Subcutaneous abdominal adipose tissue (tissue), 5 donors: ENCODE measurements at regions not wholly inside any gene's neighbourhood (a gene's known extent, or its start where the extent isn't known, plus 50 kb on each side); places are given as distances from the start of the nearest gene placed in this dataset.
"Not testable (repeated sequence)": the region's sequence is repeated elsewhere in the genome, so short reads cannot be mapped to it uniquely, and the experiment has no call there.

Source experiments
- H3K27ac ChIP-seq: one replicate; pipeline ENCODE4 v1.7.0; 2013; ENCODE audit warnings: low read depth, mild to moderate bottlenecking, inconsistent platforms, low read length, moderate library complexity
- H3K27me3 ChIP-seq, 5 donors: one replicate each; pipeline ENCODE4 v1.7.0; 2013; ENCODE audit warnings: low read length in 5 of 5, inconsistent platforms in 1 of 5; ENCODE audit not compliant: control insufficient read depth in 5 of 5, insufficient read depth in 4 of 5
- H3K36me3 ChIP-seq, 5 donors: one replicate each; pipeline ENCODE4 v1.7.0; 2013; ENCODE audit warnings: low read length in 5 of 5; ENCODE audit not compliant: control insufficient read depth in 5 of 5, insufficient read depth in 5 of 5
- H3K4me1 ChIP-seq, 5 donors: one replicate each; pipeline ENCODE4 v1.7.0; 2013; ENCODE audit warnings: low read length in 5 of 5, mild to moderate bottlenecking in 3 of 5, moderate library complexity in 1 of 5; ENCODE audit not compliant: control insufficient read depth in 5 of 5, insufficient read depth in 5 of 5
- H3K4me3 ChIP-seq, 5 donors: one replicate each; pipeline ENCODE4 v1.7.0; 2013; ENCODE audit warnings: low read length in 5 of 5, low read depth in 1 of 5
- H3K9ac ChIP-seq, 5 donors: one replicate each; pipeline ENCODE4 v1.7.0; 2013; ENCODE audit warnings: low read length in 5 of 5, mild to moderate bottlenecking in 4 of 5, moderate library complexity in 3 of 5
- H3K9me3 ChIP-seq, 5 donors: one replicate each; pipeline ENCODE4 v1.7.0; 2013; ENCODE audit warnings: low read length in 5 of 5; ENCODE audit not compliant: control insufficient read depth in 5 of 5
- donor health status: healthy.
- donor health status: healthy.
- donor health status: healthy.
- donor health status: healthy.
- donor health status: healthy.

- Histone ChIP-seq H3K27ac (no peak overlapping the region), H3K27me3 (no peaks in the 10 kb centered on the region), H3K9me3 (no peaks in the 10 kb centered on the region), H3K9ac (no peak overlapping the region), H3K4me1 (no peaks in the 10 kb centered on the region), H3K36me3 (no peaks in the 10 kb centered on the region), H3K4me3 (no peak overlapping the region)
These were observed 804.9 kb upstream of the SEMA6A start for GRCh38 chr5:117379521-117379920.

DNA sequence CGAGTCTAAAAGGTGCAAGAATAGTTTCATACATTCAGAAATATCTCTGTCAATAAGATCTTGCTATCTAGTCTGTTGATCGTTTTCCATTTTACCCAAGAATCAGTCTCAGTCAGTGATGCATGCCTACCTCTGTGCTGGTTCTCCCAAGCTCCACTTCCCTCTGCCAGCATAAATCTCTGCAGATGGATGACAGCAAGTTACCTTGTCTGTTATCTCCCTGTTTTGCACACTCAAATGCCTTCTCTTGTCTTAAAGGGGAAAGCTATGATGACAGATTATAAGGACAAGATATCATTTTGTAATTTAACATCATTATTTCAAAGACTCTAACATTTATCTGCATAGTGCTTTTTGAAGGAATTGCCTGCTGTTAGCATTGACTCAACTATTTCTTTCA, 802.1 kb upstream of the SEMA6A start:
- no peak overlapping the region for H3K9ac ChIP-seq
- H3K27ac ChIP-seq = no peak overlapping the region
- H3K36me3 ChIP-seq = no peaks in the 10 kb centered on the region
- H3K4me3 ChIP-seq = no peak overlapping the region
- no peaks in the 10 kb centered on the region for H3K27me3 ChIP-seq
- H3K9me3 ChIP-seq = no peaks in the 10 kb centered on the region
- H3K4me1 ChIP-seq = no peaks in the 10 kb centered on the region

DNA sequence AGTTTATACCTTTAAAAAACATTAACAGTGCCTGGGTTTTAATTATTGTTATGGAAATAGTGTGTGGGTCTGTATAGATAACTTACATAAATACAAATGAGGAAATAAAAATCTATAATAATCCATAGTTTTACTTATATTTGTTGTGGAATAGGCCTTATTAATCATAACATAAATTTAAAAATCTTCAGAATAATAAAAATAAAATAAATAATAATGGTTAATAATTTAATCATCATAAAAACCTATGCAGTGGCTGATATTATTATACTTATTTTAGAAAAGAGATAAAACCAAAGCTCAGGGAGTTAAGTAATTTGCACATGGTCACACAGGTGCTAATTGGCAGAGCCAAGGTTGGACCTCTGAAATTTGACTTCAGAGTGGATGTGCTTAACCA, 785.3 kb upstream of the SEMA6A start:
- Histone ChIP-seq H3K4me1 (peaks cover 0 to 7% (median 0%) of the 10 kb centered on the region in 5 donors), H3K4me3 (no peak overlapping the region), H3K36me3 (no peaks in the 10 kb centered on the region)

DNA sequence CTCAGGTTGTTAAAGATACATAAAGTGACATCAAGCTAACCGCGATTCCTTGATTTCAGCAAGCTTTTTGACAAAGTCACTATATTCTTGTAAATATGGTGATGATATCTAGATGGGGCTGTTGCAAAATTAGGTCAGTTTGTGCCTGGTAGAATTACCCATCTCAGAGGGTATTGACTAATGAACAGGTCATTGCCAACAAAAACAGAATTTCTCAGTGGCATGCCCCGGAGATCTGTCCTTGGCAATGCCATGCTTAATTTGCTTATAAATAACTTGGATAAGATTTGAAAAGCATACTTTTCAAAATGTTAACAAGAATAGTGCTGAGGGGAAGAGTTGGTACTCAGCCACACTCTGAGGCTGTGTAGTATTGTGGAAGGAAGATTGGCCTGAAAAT, 783.3 kb upstream of the SEMA6A start:
- H3K4me1 ChIP-seq = peaks cover 0 to 7% (median 0%) of the 10 kb centered on the region in 5 donors
- no peak overlapping the region for H3K27ac ChIP-seq
- no peaks in the 10 kb centered on the region for H3K36me3 ChIP-seq
- H3K27me3 ChIP-seq = no peaks in the 10 kb centered on the region
- H3K4me3 ChIP-seq = no peak overlapping the region
- no peaks in the 10 kb centered on the region for H3K9me3 ChIP-seq
- no peak overlapping the region for H3K9ac ChIP-seq

More for the DNA sequence above, 785.3 kb upstream of the SEMA6A start:
- Histone ChIP-seq H3K27ac (no peak overlapping the region), H3K27me3 (no peaks in the 10 kb centered on the region), H3K9ac (no peak overlapping the region), H3K9me3 (no peaks in the 10 kb centered on the region)

DNA sequence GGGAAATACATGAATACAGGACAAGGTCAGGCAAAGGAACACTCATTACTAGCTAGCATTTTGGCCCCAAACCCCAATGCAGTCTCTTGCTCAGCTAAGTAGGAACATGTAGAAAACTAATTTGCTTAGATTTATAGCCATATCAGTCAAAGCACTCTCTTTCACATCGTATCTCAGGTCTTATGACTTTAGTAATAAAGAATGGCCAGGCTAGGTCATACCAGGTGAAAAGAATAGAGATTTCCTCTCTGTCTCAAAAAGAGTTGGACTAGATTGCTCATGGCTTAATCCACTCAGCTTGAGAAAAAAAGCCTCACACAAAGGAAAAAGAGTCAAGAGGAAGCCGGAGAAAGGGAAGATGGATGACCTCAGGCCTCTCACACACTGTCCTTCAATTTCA, 772.7 kb upstream of the SEMA6A start:
- H3K27me3 ChIP-seq = no peaks in the 10 kb centered on the region
- H3K36me3 ChIP-seq = no peaks in the 10 kb centered on the region
- H3K9ac ChIP-seq = no peak overlapping the region
- H3K27ac ChIP-seq = no peak overlapping the region
- H3K9me3 ChIP-seq = no peaks in the 10 kb centered on the region
- no peak overlapping the region for H3K4me3 ChIP-seq
- no peaks in the 10 kb centered on the region for H3K4me1 ChIP-seq

- not testable (repeated sequence) for H3K4me3 ChIP-seq, H3K9me3 ChIP-seq, H3K27me3 ChIP-seq, H3K4me1 ChIP-seq, H3K27ac ChIP-seq, H3K9ac ChIP-seq, H3K36me3 ChIP-seq
These were observed 769.1 kb upstream of the SEMA6A start for GRCh38 chr5:117343726-117344125.

DNA sequence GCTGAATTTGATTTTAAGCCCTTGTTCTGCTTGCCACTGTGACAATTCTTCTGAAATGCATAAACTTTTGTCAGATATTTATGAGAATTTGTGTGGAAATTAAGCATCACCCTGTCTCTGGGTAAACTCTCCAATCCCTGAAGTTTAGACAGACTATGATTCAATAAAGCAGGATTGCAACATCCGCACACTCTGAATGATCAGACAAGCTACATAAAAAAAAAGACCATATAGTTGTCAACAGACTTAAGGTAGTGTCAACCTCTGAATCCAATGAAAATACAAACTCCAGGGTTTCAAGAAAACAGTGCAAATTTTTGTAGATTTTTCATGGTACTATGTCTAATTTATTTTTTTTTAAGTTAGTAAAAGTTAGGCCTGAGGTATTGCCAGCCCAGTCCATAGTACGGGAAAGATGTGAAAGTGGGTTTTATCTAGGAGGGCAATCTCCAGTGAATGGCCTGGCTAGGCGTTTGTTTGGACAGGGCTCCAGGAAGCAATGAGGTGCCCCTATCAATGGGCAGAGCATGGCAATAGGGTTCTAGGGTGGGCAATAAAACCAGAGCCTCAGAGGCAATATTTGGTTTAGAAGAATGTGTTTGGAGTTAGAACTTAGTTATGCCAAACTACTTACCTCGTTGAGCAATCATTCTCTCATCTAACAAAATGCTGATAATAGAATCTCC, 762.6 kb upstream of the SEMA6A start:
- Histone ChIP-seq H3K9me3 (no peaks in the 10 kb centered on the region), H3K4me1 (peaks cover 0 to 8% (median 4%) of the 10 kb centered on the region in 5 donors), H3K4me3 (no peak overlapping the region), H3K9ac (no peak overlapping the region), H3K27me3 (no peaks in the 10 kb centered on the region), H3K36me3 (no peaks in the 10 kb centered on the region), H3K27ac (no peak overlapping the region)

DNA sequence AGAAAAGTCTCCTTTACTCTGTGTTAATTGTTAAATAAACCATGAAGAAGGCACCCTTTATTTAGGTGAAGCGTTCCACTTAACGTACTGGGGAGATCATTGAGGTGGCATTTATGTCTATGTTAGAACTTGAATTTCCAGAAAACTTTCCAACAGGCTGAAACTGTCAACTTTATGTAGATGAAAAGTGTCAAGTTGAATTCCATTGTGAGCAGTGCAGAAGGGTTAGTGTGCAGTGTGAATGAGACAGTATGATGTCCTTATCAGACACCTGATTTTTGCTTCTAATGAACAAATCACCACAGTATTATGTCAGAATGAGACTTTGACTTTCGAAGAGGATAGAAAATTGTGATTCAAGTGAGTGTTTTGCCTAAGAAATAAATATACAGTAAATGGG, 761.6 kb upstream of the SEMA6A start:
- Histone ChIP-seq H3K4me1 (peaks cover 0 to 8% (median 4%) of the 10 kb centered on the region in 5 donors), H3K36me3 (no peaks in the 10 kb centered on the region), H3K9me3 (no peaks in the 10 kb centered on the region), H3K9ac (no peak overlapping the region), H3K4me3 (no peak overlapping the region), H3K27ac (no peak overlapping the region), H3K27me3 (no peaks in the 10 kb centered on the region)

- no peaks in the 10 kb centered on the region for H3K36me3 ChIP-seq
- peaks cover 0 to 8% (median 4%) of the 10 kb centered on the region in 5 donors for H3K4me1 ChIP-seq
- no peaks in the 10 kb centered on the region for H3K9me3 ChIP-seq
- no peak overlapping the region for H3K4me3 ChIP-seq
- H3K27me3 ChIP-seq = no peaks in the 10 kb centered on the region
- no peak overlapping the region for H3K9ac ChIP-seq
- no peak overlapping the region for H3K27ac ChIP-seq
These were observed 758.4 kb upstream of the SEMA6A start for GRCh38 chr5:117333011-117333410.

- no peak overlapping the region for H3K4me3 ChIP-seq
- H3K4me1 ChIP-seq = peaks cover 0 to 8% (median 4%) of the 10 kb centered on the region in 5 donors
- no peaks in the 10 kb centered on the region for H3K9me3 ChIP-seq
- no peaks in the 10 kb centered on the region for H3K27me3 ChIP-seq
- H3K27ac ChIP-seq = no peak overlapping the region
- H3K9ac ChIP-seq = no peak overlapping the region
- H3K36me3 ChIP-seq = no peaks in the 10 kb centered on the region
These were observed 757.7 kb upstream of the SEMA6A start for GRCh38 chr5:117332341-117332740.
